ENCODE measurements at regions not wholly inside any gene's neighbourhood (a gene's known extent, or its start where the extent isn't known, plus 50 kb on each side); places are given as distances from the start of the nearest gene placed in this dataset.
"Not testable (repeated sequence)": the region's sequence is repeated elsewhere in the genome, so short reads cannot be mapped to it uniquely, and the experiment has no call there.

GRCh38 chr5:158593925-158594324 is 505.8 kb downstream of the EBF1 start:
- no peak overlapping the region for H3K4me3 ChIP-seq (ENCODE audit: low read depth, low read length)
- TF ChIP-seq CTCF (IDR thresholded peaks at IDR 0.05; ENCODE audit: borderline replicate concordance, insufficient read depth, low read depth, low read length) = no peak

DNA sequence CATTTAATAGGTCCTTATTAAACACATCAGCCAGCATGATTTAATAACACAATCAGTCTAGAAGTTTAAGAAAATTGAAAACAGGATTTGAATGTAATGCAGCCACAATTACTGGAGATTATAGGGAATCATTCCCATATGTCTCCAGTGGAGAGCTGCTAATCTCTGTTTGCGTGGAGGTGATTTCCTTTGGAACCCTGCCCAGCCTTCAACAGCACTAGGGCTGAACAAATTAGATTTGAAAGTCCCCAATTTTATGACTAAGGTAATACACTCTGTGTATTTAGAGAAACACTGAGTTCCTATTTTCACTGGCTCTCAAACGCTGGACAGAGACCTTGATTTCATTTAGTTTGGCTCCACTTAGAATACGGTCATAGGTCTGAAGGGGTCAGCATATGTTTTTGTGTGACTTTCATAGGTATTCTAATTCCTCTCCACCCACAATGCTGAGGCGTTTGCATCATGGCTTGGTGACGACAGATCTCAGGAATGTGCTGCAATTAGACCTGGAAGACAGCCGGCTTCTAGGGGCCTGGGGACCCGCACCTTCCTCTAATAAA is 508.3 kb downstream of the EBF1 start:
- TF ChIP-seq CTCF (IDR thresholded peaks at IDR 0.05; ENCODE audit: borderline replicate concordance, insufficient read depth, low read depth, low read length) = no peak
- no peak overlapping the region for H3K4me3 ChIP-seq (ENCODE audit: low read depth, low read length)

DNA sequence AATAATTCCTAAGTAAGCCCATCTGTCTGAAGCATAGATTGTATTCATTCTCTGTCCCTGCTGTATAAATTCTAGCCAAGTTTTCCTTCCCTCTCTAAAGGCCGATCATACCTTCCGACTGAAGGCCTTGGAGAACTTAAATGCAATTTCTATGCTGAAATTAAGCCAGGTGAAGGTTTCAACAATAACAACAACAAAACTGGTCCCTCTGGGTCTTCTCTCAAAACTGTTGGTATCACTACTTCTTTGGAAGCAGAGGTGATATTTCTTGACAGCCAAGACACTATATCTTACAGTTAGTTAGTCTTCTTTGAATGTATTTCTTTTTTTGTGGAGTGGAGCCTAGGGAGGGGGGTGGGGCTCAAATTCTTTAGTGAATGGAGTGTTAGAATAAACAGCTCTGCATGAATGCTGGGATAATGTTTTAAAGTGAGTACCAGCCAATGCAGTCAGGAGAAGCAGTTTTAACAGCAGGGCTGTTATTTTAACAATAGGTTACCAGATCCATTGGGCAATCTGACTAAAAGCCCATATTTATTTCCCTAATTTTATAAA is 508.9 kb downstream of the EBF1 start:
- H3K4me3 ChIP-seq (ENCODE audit: low read depth, low read length) = no peak overlapping the region
- TF ChIP-seq CTCF (IDR thresholded peaks at IDR 0.05; ENCODE audit: borderline replicate concordance, insufficient read depth, low read depth, low read length) = no peak

DNA sequence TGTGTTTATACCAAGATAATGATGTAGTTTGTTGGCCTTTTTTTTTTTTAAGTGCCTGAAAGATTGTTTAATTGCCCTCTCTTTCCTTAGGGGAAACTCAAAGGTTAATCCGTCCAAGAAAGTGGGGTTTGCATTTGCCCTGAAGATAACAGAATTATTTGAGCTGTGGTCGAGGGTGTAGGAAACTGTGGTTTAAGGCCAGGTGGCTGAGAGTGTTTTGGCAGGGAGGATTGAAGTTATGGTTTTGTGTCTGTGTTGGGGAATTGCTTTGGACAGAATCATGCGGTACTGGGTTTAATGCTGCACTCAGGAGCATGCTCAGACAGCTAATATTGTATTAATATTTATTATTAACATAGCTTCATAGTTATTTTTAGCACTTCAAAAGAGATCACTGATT is 509.8 kb downstream of the EBF1 start:
- TF ChIP-seq CTCF (IDR thresholded peaks at IDR 0.05; ENCODE audit: borderline replicate concordance, insufficient read depth, low read depth, low read length) = no peak
- no peak overlapping the region for H3K4me3 ChIP-seq (ENCODE audit: low read depth, low read length)

- TF ChIP-seq CTCF (IDR thresholded peaks at IDR 0.05; ENCODE audit: borderline replicate concordance, insufficient read depth, low read depth, low read length) = no peak
- no peak overlapping the region for H3K4me3 ChIP-seq (ENCODE audit: low read depth, low read length)
Measured at GRCh38 chr5:158588617-158589016, 511.1 kb downstream of the EBF1 start.

GRCh38 chr5:158586054-158586453 is 513.7 kb downstream of the EBF1 start:
- no peak for TF ChIP-seq CTCF (IDR thresholded peaks at IDR 0.05; ENCODE audit: borderline replicate concordance, insufficient read depth, low read depth, low read length)
- H3K4me3 ChIP-seq (ENCODE audit: low read depth, low read length) = no peak overlapping the region

DNA sequence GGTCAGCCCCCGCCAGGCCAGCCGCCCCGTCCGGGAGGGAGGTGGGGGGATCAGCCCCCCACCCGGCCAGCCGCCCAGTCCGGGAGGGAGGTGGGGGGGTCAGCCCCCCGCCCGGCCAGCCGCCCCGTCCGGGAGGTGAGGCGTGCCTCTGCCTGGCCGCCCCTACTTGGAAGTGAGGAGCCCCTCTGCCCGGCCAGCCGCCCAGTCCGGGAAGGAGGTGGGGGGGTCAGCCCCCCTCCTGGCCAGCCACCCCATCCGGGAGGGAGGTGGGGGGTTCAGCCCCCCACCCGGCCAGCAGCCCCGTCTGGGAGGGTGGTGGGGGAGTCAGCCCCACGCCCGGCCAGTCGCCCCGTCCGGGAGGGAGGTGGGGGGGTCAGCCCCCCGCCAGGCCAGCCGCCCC is 517.0 kb downstream of the EBF1 start:
- not testable (repeated sequence) for H3K4me3 ChIP-seq (ENCODE audit: low read depth, low read length)
